ENCODE measurements at regions not wholly inside any gene's neighbourhood (a gene's known extent, or its start where the extent isn't known, plus 50 kb on each side); places are given as distances from the start of the nearest gene placed in this dataset.

DNA sequence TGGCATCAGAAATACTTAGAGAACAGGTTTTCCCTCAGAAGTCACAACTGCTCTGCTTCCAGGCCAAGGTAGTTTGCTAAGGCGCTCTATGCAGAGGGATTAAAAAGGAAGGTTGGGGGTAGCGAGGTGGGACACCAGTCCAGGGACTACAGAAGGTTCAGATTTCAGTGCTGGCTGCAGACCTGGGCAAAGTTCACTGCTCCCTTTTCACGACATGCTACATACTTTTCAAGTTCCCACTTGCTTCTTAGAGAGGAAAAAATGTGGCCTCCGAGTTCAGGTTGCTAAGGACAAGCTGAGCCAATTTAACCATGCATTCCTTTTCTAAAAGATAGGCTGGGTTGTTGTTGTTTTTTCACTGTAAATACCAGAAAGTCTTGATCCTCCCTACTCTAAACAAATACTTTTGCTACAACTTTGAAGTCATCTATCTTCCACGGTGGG is 158.6 kb upstream of the NR2F2 start:
- Histone ChIP-seq H3K27me3 (no peaks in the 10 kb centered on the region), H3K4me3 (no peak overlapping the region), H3K4me1 (peaks cover 0 to 7% (median 3%) of the 10 kb centered on the region in 4 donors), H3K9me3 (no peaks in the 10 kb centered on the region), H3K27ac (no peak overlapping the region), H3K36me3 (no peaks in the 10 kb centered on the region)
- no peak for DNase-seq
- TF ChIP-seq, protein P1, sequence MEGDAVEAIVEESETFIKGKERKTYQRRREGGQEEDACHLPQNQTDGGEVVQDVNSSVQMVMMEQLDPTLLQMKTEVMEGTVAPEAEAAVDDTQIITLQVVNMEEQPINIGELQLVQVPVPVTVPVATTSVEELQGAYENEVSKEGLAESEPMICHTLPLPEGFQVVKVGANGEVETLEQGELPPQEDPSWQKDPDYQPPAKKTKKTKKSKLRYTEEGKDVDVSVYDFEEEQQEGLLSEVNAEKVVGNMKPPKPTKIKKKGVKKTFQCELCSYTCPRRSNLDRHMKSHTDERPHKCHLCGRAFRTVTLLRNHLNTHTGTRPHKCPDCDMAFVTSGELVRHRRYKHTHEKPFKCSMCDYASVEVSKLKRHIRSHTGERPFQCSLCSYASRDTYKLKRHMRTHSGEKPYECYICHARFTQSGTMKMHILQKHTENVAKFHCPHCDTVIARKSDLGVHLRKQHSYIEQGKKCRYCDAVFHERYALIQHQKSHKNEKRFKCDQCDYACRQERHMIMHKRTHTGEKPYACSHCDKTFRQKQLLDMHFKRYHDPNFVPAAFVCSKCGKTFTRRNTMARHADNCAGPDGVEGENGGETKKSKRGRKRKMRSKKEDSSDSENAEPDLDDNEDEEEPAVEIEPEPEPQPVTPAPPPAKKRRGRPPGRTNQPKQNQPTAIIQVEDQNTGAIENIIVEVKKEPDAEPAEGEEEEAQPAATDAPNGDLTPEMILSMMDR (IDR thresholded peaks at IDR 0.05): no peak
- TF ChIP-seq POLR2AphosphoS5 (IDR thresholded peaks at IDR 0.05) (no peak), POLR2A (IDR thresholded peaks at IDR 0.05) (no peak), EP300 (IDR thresholded peaks at IDR 0.05) (no peak)
- WGBS, 2 donors: 42 to 46% methylated on average over 5 of the region's 5 CpGs
- intact Hi-C loops (cut with DNase I): no loop called here

DNA sequence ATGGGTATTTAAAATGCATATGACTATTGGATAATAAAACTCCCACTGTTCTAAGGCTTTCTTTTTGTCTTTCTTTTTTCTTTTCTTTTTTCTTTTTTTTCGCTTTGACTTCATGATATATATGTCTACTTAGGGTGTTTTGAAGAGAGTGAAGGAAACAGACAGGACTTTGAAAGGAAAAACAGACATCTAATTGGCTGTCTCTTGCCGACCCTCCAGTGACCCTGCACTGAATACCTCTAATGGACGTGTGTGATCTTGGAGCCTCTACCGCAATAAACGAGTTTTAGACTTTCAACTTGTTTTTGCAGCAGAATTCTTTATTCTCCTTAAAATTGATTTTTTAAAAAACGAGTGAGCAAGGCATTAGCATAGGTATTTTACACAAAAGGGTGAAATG is 158.1 kb upstream of the NR2F2 start:
- intact Hi-C loops (cut with DNase I): no loop called here
- no peak overlapping the region for H3K27ac ChIP-seq

DNA sequence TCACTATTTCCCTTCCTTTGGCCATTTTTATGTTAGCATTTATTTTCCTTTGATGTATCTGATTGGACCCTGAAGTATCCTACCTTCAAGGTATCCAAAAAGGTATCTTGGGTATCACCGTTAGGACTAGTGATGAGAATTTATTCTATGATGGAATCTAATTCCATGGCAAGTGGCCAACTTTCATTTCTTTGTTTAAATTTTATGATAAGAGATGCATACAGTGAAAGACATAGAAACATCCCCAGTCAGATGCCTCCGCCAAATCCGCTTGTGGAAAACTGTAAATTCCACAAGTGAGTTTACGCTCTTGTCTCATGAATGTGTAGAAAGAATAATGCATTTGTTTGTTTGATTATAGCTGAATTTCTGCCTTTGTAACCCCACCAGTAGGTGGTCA is 153.7 kb upstream of the NR2F2 start:
- TF ChIP-seq EP300 (IDR thresholded peaks at IDR 0.05) (no peak), POLR2AphosphoS5 (IDR thresholded peaks at IDR 0.05) (no peak), POLR2A (IDR thresholded peaks at IDR 0.05) (no peak)
- TF ChIP-seq, protein P1 (IDR thresholded peaks at IDR 0.05): no peak
- H3K27ac ChIP-seq: no peak overlapping the region
- no peak overlapping the region for H3K4me3 ChIP-seq
- no peak for DNase-seq
- no peaks in the 10 kb centered on the region for H3K9me3 ChIP-seq
- 85 to 91% methylated on average over 4 of the region's 4 CpGs for WGBS, 2 donors
- no peaks in the 10 kb centered on the region for H3K27me3 ChIP-seq
- H3K36me3 ChIP-seq: no peaks in the 10 kb centered on the region
- intact Hi-C loops (cut with DNase I): no loop called here
- peaks cover 0 to 27% (median 15%) of the 10 kb centered on the region in 4 donors for H3K4me1 ChIP-seq

More for the DNA sequence above, 158.1 kb upstream of the NR2F2 start:
- TF ChIP-seq POLR2A (IDR thresholded peaks at IDR 0.05): no peak
- TF ChIP-seq POLR2AphosphoS5 (IDR thresholded peaks at IDR 0.05): no peak
- TF ChIP-seq EP300 (IDR thresholded peaks at IDR 0.05): no peak
- TF ChIP-seq, protein P1 (IDR thresholded peaks at IDR 0.05): no peak
- Histone ChIP-seq H3K9me3 (no peaks in the 10 kb centered on the region), H3K4me1 (peaks cover 0 to 7% (median 3%) of the 10 kb centered on the region in 4 donors), H3K36me3 (no peaks in the 10 kb centered on the region), H3K4me3 (no peak overlapping the region), H3K27me3 (no peaks in the 10 kb centered on the region)
- WGBS, 2 donors: 66 to 75% methylated on average over 6 of the region's 6 CpGs
- DNase-seq: no peak

DNA sequence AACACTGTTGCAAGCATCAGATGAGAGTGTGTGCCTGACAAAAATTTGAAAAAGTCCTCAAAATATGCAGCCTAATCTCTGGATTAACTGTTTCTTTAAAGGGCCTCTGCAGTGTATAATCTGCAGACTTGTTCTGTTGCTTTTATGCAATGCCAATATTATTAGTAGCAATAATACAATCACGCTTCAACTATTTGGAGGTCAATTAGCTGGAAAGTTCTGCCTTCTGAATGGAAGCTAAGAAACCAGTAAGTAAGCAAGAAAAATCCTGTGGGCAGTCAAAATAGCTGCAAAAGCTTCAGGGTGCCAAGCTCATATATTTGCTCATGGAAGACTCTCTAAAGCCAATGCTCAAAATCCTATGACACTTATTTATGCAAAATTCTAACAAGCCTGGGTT is 153.2 kb upstream of the NR2F2 start:
- H3K9me3 ChIP-seq: no peaks in the 10 kb centered on the region
- no peak for DNase-seq
- 81 to 87% methylated on average over 1 of the region's 1 CpG for WGBS, 2 donors
- H3K27me3 ChIP-seq: no peaks in the 10 kb centered on the region
- H3K36me3 ChIP-seq: no peaks in the 10 kb centered on the region
- TF ChIP-seq POLR2AphosphoS5 (IDR thresholded peaks at IDR 0.05) (no peak), EP300 (IDR thresholded peaks at IDR 0.05) (no peak), POLR2A (IDR thresholded peaks at IDR 0.05) (no peak)
- TF ChIP-seq, protein P1 (IDR thresholded peaks at IDR 0.05): no peak
- intact Hi-C loops (cut with DNase I): no loop called here
- H3K4me3 ChIP-seq: no peak overlapping the region
- H3K4me1 ChIP-seq: peaks cover 0 to 31% (median 17%) of the 10 kb centered on the region in 4 donors
- H3K27ac ChIP-seq: no peak overlapping the region
